GM19395 (cell line): ENCODE measurements at regions not wholly inside any gene's neighbourhood (a gene's known extent, or its start where the extent isn't known, plus 50 kb on each side); places are given as distances from the start of the nearest gene placed in this dataset.

Experiments
- ATAC-seq: cut with Tn5 transposase; IDR thresholded peaks from one replicate; pipeline ENCODE4 v1.9.1; 2021; ENCODE audit warnings: mild to moderate bottlenecking, moderate library complexity; ENCODE audit not compliant: unreplicated experiment

DNA sequence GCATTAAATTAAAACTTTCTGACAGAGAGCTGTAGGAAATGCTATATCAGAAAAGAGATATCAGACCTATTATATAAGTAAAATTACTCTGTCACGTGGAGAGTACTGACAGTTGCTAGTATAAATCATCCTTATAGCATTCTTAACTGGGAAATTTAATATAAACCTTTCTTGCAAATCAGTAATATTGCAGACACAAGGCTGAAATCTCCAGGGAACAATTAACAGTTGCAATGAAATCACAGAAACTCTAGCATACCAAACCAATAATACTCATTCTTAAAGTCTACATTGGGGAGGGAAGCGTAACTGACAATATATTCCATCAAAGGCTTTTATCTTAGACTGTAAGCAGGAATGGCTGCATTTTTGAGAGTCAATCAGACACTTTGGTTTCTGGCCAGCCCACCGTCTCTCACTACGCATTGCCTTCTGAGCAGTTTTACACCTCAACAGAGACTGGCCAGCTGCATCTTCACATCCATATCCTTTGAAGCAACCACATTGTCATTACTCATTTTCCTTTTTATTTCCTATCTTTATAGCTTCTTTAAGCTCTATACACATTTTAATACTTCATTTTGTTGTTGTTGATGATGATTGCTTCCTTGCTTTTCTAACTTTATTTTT lies 536.0 kb upstream of the CDH2 start:
- ATAC-seq, result no peak

DNA sequence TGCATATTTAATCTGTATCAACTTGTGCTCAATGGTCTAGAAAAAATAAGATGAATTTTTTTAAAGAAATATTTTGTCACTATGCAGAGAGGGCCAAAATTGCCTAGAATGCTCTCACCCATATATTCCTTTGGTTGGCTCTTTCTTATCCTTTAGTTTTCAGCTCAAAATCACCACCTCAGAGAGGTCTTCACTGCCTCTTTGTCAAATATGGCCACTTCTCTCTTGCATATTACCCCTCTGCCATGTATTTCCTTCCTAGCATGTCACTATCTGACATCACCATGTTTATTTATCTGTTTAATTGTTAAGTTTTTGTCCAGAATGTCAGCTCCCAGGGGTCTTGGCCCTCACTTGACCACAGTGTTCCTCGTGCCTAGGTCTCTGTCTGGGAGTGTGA lies 535.2 kb upstream of the CDH2 start:
- no peak for ATAC-seq

DNA sequence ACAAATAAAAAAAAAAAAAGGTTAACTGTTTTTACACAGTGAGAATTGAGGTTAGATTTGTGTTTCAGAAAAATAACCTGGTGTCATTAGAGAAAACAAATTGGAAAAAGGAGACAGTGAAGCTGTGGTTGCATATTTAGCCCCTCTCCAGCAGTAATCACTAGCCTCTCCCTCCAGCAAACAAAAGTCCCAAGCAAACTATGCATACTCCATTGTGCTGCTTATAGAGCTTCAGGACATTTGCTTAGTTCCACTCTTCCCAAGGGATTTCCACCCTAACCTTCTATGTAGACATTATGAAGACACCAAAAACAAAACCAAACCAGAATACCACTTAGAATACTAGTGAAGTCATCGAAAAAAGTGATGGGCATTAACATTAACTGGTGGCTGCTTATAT lies 534.2 kb upstream of the CDH2 start:
- no peak for ATAC-seq

DNA sequence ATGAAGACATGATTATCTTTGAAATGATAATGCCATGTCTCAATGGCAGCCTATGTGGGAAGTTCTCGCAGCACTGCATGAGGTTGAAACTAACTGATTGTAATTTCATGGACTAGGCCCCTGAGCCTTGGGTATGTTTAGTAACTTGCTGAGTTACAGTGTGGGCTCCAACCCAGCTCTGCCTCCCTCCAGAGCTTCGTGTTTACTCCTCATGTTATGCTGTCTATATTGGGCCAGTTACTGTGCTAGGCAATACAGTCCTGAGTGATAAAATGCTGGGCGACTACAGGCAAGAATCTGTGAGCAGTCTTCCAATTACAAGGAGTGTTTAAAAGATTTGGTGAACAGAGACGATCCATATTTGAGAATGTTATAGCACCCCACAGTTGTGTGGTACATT lies 530.1 kb upstream of the CDH2 start:
- ATAC-seq, result no peak

DNA sequence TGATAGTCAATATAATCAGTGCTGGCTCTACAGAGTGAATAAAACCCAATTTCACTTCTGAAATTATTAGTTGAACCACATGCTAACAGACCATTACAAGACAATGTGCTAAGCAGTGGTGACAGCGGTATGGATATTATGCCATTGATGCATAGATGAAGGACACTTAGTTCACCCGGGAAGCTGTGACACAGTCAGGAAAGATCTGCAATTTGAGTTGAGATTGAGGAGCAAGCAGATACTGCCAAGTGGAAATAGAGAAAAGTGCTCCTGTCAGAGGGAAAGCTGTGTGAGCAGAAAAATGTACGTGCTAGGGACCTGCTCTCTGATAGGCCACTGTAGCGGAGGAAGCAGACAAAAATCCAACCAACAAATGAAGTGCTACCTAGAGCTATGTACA lies 529.5 kb upstream of the CDH2 start:
- ATAC-seq, result no peak

DNA sequence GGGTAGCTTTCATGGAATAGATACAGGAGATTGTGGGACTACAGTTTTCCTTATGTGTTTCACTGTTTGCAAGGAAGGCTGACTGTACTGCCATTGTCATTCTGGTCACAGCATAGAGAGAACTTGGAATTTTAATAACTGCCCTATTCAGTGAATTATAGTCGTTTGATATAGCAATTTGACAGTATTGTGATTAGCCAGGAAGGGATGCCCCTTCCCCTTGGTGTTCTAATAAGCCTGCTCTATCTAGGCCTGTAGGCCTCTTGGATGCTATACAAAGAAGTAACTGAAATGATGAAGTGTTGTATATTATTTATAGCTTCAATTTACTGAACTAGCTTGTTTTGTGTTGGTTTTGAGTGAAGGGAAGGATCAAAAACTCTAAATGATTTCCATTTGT lies 528.6 kb upstream of the CDH2 start:
- no peak for ATAC-seq

DNA sequence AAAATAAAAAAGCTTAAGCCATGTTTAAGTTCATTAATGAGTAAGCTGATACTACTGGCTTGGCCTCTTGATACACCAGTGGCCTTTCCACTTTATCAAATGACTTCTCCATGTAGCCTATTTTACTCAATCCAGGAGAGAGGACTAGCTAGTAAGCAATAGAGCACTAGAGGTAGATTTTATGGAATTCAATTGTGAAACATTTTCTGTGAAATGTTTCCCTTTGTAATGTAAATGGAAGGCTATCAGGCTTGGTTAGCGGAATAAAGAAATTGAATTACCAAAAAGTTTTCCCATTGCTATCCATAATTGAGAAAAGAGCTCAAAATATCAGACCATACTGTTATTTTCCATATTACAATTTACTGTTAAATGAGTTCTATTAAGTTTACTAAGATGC lies 515.4 kb upstream of the CDH2 start:
- ATAC-seq, result no peak

DNA sequence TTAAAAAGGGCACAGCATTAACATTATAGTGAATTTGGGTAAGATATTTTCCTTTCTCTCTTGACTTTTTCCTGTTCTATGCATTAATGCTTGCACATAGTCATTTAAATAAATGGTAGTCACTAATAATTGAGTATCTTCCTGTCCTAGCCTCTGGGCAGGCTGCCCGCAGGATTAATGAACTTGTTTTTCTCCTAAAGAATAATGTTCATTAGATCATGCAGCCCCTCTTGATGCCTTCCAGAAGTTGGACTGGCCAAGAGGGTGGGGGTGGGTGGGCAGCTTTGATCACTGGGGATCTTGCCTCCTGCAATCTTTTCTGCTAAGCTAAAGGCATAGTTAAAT lies 514.5 kb upstream of the CDH2 start:
- ATAC-seq, result no peak

DNA sequence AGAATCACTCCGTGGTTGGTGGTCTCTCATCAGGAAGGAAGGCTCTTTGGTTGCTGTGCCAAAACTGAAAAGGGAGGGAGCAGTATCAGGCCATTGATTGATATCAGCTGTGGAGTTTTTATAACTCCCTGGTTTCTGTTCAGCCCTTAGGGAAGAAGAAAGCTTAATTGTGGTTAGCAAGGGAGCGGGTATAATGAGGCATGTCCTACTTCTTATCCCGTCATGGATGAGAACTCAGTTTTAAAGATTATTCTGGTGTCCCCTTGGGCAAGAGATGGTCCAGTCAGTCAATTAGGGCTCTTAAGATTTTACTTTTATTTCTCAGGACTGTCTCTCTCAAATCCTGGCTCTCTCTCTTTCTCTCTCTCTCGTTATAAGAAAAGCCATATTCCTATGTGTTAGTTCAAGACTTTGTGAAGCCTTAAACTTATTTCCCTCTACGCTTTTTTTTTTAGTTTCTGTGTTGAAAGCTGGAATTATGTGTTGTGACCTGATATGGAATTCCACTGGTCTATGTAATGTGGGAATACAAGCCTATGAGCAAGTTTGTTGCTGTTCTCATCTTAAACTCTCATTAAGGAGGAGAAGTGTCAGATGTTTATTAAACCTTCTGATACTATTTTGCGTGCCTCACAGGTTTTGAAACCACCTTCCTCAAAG lies 514.0 kb upstream of the CDH2 start:
- ATAC-seq, result no peak

DNA sequence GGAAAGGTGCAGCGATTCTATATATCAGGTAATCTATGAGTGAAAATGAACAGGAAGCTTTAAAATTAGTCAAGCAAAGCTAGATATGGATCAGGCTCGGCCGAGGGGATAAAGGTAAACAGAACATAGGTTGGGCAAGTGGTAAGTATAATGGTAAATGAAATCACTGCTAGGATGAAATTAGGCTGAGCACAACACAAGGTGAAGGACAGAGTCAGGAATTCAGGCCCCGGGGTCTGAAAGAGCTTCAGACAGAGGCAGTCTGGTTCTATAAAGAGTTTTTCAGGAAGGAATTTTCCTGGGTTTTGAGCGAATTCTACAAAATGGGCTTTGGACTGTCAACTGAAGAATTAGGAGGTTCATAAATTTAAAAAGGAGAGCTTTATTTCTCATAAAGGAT lies 513.2 kb upstream of the CDH2 start:
- no peak for ATAC-seq

DNA sequence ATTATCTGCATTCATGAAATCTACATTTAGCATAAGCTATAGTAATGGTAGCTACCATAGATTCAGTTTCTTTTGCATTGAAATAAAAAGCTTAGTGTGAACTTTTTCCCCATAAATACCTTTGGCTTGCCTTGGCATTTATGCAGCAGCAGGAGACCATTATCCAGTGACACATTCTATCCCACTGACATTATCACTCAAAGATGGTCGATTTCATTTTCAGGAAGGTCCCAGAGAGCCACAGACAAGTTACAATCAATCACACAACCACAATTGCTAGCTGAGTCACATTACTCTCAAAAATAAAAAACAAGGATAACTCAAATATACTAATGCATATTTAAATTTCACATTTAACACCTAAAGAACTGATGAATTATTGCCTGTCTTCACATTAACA lies 512.7 kb upstream of the CDH2 start:
- ATAC-seq, result no peak

DNA sequence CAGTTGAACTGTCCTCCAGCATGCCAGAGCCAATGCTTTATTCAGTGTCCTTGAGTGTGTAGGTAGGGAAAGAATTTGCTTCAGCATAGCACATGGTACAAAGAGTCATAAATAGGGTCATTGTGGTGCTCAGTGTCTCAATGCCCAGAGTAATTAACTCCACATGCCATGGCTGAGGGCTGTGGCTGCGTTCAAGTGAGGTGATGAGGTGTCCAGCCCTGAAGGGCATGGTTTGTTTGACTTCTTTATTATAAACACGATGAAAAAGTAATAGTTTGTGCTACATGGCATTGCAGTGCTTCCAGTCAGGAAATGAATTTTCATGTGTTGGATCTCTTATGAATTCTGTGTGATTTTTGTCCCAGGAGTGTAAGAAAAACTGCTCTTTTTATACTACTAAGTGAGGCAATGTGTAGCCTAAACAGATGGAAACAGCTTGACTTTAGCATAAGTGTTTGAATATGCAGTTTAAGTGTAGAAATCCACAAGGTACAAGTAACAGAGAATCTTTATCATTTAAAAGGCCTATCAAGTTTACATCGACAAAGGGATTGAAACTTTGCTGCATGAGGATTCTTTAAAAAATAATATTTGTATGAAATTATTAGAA lies 507.9 kb upstream of the CDH2 start:
- no peak for ATAC-seq

DNA sequence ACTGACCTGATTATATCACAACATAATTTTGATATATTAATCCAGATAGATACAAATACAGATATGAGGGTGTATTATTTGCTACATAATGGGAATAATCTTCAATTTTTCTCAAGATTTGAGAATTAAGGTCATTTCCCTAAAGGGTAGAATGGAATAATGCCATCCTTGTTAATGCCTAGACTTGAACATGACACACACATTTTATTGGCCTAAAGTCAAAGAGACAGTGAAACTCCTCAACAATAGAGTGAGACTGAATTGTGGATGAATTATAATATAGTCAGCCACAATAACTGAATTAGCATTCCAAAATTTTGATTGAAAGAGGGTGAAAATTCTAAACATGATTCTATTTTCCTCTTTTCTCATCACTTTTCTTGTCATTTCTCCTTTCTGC lies 506.0 kb upstream of the CDH2 start:
- no peak for ATAC-seq

DNA sequence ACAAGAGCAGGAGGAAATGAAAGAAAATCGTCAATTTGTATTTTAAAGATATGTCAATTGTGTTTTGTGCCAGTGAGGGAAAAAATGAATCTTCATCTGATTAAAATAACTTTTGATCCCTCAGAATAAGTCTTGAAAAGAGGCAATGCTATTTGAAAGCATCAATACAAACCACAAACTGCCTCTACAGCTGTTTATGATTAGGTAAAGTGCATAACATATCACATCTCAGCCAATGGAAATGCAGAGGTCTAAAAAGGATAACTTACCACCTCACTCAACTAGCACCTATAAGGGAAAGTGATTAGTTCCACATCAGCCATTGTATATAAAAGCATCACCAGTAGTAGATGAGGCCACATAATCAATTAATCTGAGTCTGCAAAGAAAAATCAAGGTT lies 492.2 kb upstream of the CDH2 start:
- ATAC-seq, result no peak

DNA sequence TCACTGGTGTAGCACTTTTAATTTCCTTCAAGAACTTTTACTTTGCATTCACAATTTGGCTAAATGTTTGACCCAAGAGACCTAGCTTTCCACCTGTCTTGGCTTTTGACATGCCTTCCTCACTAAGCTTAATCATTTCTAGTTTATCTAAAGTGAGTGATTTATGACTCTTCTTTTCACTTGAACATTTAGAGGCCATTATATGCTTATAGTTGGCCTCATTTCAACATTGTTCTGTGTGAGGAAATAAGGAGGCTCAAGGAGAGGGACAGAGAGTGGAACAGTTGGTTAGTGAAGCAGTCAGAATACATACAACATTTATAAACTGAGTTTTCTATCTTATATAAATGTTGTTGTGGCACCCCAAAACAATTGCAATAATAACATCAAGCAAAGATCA lies 489.3 kb upstream of the CDH2 start:
- no peak for ATAC-seq

DNA sequence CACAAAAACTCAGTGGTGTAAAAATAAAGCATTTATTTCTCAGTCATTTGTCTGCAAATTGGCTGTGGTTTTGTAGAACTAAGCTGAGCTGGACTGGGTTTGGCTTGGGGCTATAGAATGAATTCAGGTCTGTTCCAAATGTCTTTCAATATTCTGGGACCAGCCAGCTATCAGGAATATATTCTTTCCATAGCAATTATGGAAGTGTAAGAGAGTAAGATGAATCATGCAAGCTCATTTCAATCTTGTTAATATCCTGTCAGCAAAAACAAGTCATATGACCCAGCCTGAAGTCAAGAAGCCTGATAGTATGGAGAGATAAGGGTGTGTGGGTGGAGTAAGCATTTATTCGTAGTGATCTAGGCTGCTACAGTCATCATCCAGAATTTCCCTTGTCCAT lies 481.0 kb upstream of the CDH2 start:
- no peak for ATAC-seq

DNA sequence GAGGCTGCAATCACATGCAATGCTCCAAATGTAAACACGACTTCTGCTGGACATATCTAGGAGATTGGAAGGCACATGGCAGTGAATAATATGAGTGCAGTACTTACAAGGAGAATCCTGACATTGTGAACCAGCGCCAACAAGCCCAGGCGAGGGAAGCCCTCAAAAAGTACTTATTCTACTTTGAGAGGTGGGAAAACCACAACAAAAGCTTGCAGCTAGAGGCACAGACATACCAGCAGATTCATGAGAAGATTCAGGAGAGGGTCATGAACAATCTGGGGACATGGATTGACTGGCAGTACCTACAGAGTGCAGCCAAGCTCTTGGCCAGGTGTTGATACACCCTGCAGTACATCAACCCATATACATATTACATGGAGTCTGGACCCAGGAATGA lies 475.7 kb upstream of the CDH2 start:
- ATAC-seq, result no peak

DNA sequence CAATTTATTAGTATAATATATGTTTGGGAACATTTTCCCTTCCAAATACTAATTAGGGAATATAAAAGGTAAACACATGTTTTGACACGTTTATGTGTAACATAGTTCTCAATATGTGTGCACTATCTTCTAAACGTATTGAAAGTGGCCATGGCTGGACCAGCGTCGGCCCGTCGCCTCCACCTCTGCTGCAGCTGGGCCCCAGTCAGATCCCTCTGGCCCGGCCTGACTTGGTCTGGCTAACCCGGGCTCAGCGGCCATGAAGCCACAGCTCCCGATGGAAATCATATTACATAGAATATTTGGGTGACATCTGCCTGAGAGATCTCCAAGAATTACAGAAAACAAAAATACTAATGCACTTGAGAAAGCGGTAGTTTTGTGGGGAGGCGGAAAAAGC lies 474.4 kb upstream of the CDH2 start:
- no peak for ATAC-seq

DNA sequence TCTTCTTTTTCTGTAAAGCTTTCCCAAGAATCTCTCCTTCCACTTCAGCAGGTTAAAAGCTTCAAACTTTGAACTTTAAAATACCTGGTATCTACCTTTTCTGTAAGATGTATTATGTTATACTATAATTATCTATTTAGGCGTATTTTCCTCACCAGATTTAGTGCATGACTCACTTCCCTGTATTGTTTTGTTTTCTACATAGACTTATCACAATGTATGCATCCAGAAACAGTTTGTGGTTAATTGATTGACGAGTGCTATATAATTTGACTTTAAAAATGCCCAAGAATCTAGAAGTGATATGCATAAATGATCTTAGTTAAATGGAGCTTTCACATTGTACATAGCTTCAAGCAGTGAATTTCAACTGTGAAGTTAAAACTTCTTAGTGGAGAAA lies 473.9 kb upstream of the CDH2 start:
- ATAC-seq, result no peak

DNA sequence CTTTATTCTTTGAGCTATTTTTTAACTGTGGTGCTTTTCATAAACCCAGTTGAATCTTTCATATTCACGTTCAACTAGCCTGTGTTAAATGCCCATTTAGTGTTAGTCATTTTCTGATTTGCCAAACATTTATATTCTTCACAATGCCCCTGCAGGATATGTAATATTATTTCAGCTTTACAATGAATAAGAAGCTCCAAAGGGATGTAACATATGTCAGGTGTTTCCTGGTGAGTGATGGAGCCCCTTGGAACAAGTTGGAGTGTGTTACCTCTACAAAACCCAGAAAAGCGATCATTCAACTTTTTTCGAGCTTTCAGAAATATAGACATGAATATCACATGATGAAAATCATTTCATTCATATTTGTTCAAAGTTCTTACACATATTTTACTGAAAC lies 471.0 kb upstream of the CDH2 start:
- ATAC-seq, result no peak

DNA sequence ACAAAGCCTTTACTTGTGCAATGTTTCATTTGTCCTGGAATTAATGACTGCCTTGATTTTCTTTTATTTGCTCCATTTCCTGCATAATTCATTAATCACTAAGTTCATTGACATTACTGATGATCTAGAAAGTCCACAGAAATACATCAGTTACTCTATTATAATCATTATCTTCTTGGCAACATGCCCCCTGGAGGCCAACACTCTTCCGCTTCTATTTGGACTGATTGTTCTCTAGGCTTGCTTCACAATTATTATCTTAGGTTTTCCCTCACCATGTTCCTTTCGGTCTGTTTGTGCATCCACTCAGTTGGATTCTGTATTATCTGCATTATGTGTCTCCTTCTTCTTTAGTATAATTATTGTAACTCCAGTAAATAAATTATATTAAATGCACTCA lies 461.0 kb upstream of the CDH2 start:
- no peak for ATAC-seq

DNA sequence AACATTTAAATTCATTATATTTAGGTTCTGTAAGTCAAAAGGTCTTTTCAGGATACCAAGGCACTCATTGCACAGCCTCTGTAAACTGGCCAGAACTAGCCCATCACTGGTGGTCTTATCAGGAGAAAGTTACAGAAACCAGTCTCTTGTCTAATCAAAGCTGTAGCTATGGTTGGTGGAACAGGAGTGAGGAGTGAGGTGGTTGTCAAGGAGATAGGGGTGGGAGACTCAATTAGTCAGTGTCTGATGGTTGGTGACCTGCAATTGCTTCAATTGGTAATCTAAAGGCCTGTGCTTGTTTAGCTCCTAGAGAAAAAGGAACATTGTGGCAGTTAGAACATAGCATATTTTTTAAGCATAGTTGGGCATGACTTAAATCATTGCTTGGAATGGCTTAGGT lies 458.6 kb upstream of the CDH2 start:
- no peak for ATAC-seq

DNA sequence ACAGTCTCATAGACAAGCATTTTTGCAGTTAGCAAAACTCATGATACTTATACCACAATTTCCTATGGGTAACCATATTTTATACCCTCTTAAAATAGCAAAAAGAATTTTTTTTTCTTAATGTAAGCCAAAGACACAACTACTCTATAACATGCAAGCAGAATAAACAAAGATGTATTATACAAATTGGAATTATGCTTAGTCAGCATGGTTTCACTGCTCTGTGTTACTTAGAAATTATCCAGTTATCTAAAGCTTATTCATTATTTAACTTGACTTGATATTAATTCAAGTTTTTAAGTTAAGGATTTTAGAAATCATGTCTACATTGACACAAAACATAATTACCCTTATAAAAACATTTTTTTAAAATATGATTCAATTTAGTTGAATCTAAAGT lies 449.8 kb upstream of the CDH2 start:
- no peak for ATAC-seq
